ENCODE measurements at regions not wholly inside any gene's neighbourhood (a gene's known extent, or its start where the extent isn't known, plus 50 kb on each side); places are given as distances from the start of the nearest gene placed in this dataset.

DNA sequence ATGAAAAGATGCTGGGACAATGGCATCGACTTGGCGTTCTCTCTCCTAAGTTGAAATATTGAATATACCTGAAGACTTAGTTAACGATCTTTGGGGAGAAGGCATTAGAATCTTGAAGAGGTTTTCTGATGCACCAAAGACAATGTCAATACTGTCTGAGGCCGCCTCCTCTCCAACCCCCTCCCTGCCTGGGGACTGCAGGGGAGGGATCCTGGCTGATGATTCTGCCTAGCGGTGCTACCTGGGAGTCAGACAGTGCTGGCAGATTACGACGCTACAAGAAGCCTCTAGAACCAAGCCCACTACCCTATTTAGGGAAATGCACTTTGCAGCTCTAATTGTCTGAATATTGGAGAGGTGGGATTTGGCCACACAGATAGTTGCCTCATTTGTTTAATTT is 145.6 kb upstream of the HABP2 start:
- Histone ChIP-seq H3K27me3 (ENCODE audit: insufficient read depth) (peaks cover 35% of the 10 kb centered on the region), H2AFZ (peak overlapping the region; percentile 18; the same call in 1 of the 2 replicates), H3K9me2 (ENCODE audit: insufficient read depth) (no peaks in the 10 kb centered on the region), H3K4me3 (no peak overlapping the region), H3K36me3 (ENCODE audit: insufficient read depth) (no peaks in the 10 kb centered on the region), H4K20me1 (replicated peaks; ENCODE audit: insufficient read depth) (no peaks in the 10 kb centered on the region), H3K4me1 (ENCODE audit: insufficient read depth) (peaks cover 46% of the 10 kb centered on the region), H3K79me2 (replicated peaks; ENCODE audit: insufficient read depth) (no peaks in the 10 kb centered on the region), H3K4me2 (peak overlapping the region; percentile 59), H3F3A (replicated peaks; ENCODE audit: low read depth) (no peaks in the 10 kb centered on the region), H3K27ac (ENCODE audit: low read depth) (no peak overlapping the region)
- TF ChIP-seq ZNF114 (CRISPR knock-in tag; IDR thresholded peaks at IDR 0.05): no peak
- TF ChIP-seq NANOG (IDR thresholded peaks at IDR 0.05; ENCODE audit: borderline replicate concordance): no peak
- no peak for TF ChIP-seq STAT1 (IDR thresholded peaks at IDR 0.05; ENCODE audit: unreplicated experiment)
- TF ChIP-seq, protein P1, sequence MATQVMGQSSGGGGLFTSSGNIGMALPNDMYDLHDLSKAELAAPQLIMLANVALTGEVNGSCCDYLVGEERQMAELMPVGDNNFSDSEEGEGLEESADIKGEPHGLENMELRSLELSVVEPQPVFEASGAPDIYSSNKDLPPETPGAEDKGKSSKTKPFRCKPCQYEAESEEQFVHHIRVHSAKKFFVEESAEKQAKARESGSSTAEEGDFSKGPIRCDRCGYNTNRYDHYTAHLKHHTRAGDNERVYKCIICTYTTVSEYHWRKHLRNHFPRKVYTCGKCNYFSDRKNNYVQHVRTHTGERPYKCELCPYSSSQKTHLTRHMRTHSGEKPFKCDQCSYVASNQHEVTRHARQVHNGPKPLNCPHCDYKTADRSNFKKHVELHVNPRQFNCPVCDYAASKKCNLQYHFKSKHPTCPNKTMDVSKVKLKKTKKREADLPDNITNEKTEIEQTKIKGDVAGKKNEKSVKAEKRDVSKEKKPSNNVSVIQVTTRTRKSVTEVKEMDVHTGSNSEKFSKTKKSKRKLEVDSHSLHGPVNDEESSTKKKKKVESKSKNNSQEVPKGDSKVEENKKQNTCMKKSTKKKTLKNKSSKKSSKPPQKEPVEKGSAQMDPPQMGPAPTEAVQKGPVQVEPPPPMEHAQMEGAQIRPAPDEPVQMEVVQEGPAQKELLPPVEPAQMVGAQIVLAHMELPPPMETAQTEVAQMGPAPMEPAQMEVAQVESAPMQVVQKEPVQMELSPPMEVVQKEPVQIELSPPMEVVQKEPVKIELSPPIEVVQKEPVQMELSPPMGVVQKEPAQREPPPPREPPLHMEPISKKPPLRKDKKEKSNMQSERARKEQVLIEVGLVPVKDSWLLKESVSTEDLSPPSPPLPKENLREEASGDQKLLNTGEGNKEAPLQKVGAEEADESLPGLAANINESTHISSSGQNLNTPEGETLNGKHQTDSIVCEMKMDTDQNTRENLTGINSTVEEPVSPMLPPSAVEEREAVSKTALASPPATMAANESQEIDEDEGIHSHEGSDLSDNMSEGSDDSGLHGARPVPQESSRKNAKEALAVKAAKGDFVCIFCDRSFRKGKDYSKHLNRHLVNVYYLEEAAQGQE (IDR thresholded peaks at IDR 0.05; ENCODE audit: unreplicated experiment): no peak
- TF ChIP-seq EZH2phosphoT487 (IDR thresholded peaks at IDR 0.05; ENCODE audit: unreplicated experiment): no peak
- TF ChIP-seq, protein P2, sequence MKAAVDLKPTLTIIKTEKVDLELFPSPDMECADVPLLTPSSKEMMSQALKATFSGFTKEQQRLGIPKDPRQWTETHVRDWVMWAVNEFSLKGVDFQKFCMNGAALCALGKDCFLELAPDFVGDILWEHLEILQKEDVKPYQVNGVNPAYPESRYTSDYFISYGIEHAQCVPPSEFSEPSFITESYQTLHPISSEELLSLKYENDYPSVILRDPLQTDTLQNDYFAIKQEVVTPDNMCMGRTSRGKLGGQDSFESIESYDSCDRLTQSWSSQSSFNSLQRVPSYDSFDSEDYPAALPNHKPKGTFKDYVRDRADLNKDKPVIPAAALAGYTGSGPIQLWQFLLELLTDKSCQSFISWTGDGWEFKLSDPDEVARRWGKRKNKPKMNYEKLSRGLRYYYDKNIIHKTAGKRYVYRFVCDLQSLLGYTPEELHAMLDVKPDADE (IDR thresholded peaks at IDR 0.05): no peak
- no peak for TF ChIP-seq POLR2AphosphoS5 (IDR thresholded peaks at IDR 0.05; ENCODE audit: low read depth)
- TF ChIP-seq CREB1 (CRISPR knock-in tag; IDR thresholded peaks at IDR 0.05; ENCODE audit: low read depth): no peak
- TF ChIP-seq, protein P3, sequence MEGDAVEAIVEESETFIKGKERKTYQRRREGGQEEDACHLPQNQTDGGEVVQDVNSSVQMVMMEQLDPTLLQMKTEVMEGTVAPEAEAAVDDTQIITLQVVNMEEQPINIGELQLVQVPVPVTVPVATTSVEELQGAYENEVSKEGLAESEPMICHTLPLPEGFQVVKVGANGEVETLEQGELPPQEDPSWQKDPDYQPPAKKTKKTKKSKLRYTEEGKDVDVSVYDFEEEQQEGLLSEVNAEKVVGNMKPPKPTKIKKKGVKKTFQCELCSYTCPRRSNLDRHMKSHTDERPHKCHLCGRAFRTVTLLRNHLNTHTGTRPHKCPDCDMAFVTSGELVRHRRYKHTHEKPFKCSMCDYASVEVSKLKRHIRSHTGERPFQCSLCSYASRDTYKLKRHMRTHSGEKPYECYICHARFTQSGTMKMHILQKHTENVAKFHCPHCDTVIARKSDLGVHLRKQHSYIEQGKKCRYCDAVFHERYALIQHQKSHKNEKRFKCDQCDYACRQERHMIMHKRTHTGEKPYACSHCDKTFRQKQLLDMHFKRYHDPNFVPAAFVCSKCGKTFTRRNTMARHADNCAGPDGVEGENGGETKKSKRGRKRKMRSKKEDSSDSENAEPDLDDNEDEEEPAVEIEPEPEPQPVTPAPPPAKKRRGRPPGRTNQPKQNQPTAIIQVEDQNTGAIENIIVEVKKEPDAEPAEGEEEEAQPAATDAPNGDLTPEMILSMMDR (conservative IDR thresholded peaks at IDR 0.05; ENCODE audit: low read depth in 2 of 2): no peak
- no peak for TF ChIP-seq JUNB (IDR thresholded peaks at IDR 0.05; ENCODE audit: unreplicated experiment)
- TF ChIP-seq, protein P4, sequence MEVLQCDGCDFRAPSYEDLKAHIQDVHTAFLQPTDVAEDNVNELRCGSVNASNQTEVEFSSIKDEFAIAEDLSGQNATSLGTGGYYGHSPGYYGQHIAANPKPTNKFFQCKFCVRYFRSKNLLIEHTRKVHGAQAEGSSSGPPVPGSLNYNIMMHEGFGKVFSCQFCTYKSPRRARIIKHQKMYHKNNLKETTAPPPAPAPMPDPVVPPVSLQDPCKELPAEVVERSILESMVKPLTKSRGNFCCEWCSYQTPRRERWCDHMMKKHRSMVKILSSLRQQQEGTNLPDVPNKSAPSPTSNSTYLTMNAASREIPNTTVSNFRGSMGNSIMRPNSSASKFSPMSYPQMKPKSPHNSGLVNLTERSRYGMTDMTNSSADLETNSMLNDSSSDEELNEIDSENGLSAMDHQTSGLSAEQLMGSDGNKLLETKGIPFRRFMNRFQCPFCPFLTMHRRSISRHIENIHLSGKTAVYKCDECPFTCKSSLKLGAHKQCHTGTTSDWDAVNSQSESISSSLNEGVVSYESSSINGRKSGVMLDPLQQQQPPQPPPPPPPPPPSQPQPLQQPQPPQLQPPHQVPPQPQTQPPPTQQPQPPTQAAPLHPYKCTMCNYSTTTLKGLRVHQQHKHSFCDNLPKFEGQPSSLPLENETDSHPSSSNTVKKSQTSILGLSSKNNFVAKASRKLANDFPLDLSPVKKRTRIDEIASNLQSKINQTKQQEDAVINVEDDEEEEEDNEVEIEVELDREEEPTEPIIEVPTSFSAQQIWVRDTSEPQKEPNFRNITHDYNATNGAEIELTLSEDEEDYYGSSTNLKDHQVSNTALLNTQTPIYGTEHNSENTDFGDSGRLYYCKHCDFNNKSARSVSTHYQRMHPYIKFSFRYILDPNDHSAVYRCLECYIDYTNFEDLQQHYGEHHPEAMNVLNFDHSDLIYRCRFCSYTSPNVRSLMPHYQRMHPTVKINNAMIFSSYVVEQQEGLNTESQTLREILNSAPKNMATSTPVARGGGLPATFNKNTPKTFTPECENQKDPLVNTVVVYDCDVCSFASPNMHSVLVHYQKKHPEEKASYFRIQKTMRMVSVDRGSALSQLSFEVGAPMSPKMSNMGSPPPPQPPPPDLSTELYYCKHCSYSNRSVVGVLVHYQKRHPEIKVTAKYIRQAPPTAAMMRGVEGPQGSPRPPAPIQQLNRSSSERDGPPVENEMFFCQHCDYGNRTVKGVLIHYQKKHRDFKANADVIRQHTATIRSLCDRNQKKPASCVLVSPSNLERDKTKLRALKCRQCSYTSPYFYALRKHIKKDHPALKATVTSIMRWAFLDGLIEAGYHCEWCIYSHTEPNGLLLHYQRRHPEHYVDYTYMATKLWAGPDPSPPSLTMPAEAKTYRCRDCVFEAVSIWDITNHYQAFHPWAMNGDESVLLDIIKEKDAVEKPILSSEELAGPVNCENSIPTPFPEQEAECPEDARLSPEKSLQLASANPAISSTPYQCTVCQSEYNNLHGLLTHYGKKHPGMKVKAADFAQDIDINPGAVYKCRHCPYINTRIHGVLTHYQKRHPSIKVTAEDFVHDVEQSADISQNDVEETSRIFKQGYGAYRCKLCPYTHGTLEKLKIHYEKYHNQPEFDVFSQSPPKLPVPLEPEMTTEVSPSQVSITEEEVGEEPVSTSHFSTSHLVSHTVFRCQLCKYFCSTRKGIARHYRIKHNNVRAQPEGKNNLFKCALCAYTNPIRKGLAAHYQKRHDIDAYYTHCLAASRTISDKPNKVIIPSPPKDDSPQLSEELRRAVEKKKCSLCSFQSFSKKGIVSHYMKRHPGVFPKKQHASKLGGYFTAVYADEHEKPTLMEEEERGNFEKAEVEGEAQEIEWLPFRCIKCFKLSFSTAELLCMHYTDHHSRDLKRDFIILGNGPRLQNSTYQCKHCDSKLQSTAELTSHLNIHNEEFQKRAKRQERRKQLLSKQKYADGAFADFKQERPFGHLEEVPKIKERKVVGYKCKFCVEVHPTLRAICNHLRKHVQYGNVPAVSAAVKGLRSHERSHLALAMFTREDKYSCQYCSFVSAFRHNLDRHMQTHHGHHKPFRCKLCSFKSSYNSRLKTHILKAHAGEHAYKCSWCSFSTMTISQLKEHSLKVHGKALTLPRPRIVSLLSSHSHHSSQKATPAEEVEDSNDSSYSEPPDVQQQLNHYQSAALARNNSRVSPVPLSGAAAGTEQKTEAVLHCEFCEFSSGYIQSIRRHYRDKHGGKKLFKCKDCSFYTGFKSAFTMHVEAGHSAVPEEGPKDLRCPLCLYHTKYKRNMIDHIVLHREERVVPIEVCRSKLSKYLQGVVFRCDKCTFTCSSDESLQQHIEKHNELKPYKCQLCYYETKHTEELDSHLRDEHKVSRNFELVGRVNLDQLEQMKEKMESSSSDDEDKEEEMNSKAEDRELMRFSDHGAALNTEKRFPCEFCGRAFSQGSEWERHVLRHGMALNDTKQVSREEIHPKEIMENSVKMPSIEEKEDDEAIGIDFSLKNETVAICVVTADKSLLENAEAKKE (CRISPR knock-in tag; IDR thresholded peaks at IDR 0.05): no peak
- no peak for TF ChIP-seq ZNF331 (CRISPR knock-in tag; IDR thresholded peaks at IDR 0.05; ENCODE audit: low read depth)
- TF ChIP-seq EZH2 (IDR thresholded peaks at IDR 0.05; ENCODE audit: low read depth, unreplicated experiment): no peak
- Mint-ChIP-seq H3K9me3 (no peaks in the 10 kb centered on the region), H3K4me1 (peaks cover 48% of the 10 kb centered on the region), H3K4me3 (no peak overlapping the region), H3K27me3 (ENCODE audit: insufficient read depth, low read depth, poor library complexity) (peaks cover 25% of the 10 kb centered on the region), H3K27ac (no peak overlapping the region), H3K36me3 (ENCODE audit: low read depth) (no peaks in the 10 kb centered on the region)
- DNase-seq (ENCODE audit: low spot score): peak; percentile 37
- peak; percentile 71 for ATAC-seq
